ENCODE measurements at regions not wholly inside any gene's neighbourhood (a gene's known extent, or its start where the extent isn't known, plus 50 kb on each side); places are given as distances from the start of the nearest gene placed in this dataset.

DNA sequence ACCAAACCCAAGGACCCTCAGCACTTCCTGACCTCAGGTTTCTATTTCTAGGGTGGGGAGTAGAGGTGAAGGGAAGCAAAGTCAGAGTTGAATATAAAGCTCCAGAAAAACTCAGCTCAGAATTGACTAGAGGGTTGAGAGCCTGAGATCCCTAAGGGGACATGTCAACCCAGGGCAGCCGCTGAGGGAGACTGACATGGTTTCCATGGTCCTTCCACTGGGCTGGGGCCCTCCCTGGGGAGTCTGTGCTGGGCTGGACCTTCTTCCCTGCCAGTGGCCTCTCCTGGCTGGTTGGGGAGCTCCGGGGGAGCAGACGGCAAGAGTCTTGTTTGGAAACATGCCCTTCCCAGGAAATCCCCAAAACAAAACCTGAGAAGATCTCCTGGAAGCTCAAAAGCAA, 121.3 kb downstream of the METRNL start:
- Histone ChIP-seq H3K36me3 (no peaks in the 10 kb centered on the region), H3K27me3 (no peaks in the 10 kb centered on the region), H3K27ac (peak overlapping the region; percentile 64 to 70), H3K4me1 (peaks cover 0 to 69% of the 10 kb centered on the region in 2 donors), H3K4me3 (no peak overlapping the region), H3K9me3 (no peaks in the 10 kb centered on the region)
- TF ChIP-seq, protein P1, sequence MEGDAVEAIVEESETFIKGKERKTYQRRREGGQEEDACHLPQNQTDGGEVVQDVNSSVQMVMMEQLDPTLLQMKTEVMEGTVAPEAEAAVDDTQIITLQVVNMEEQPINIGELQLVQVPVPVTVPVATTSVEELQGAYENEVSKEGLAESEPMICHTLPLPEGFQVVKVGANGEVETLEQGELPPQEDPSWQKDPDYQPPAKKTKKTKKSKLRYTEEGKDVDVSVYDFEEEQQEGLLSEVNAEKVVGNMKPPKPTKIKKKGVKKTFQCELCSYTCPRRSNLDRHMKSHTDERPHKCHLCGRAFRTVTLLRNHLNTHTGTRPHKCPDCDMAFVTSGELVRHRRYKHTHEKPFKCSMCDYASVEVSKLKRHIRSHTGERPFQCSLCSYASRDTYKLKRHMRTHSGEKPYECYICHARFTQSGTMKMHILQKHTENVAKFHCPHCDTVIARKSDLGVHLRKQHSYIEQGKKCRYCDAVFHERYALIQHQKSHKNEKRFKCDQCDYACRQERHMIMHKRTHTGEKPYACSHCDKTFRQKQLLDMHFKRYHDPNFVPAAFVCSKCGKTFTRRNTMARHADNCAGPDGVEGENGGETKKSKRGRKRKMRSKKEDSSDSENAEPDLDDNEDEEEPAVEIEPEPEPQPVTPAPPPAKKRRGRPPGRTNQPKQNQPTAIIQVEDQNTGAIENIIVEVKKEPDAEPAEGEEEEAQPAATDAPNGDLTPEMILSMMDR (IDR thresholded peaks at IDR 0.05), result no peak
- no peak for DNase-seq (ENCODE audit: low spot score)

GRCh38 chr17:83201206-83202001, 122.0 kb downstream of the METRNL start:
- Histone ChIP-seq H3K4me3 (no peak overlapping the region), H3K27me3 (no peaks in the 10 kb centered on the region), H3K4me1 (peaks cover 0 to 62% of the 10 kb centered on the region in 2 donors), H3K36me3 (no peaks in the 10 kb centered on the region), H3K9me3 (no peaks in the 10 kb centered on the region), H3K27ac (peak overlapping the region; percentile 69 to 70)
- TF ChIP-seq, protein P1 (IDR thresholded peaks at IDR 0.05), result no peak
- DNase-seq (ENCODE audit: low spot score), result no peak

- Histone ChIP-seq H3K4me3 (no peak overlapping the region), H3K27ac (peak overlapping the region; percentile 69 to 80), H3K36me3 (no peaks in the 10 kb centered on the region), H3K27me3 (no peaks in the 10 kb centered on the region), H3K9me3 (no peaks in the 10 kb centered on the region), H3K4me1 (peaks cover 0 to 56% of the 10 kb centered on the region in 2 donors)
- no peak for DNase-seq (ENCODE audit: low spot score)
- TF ChIP-seq, protein P1 (IDR thresholded peaks at IDR 0.05), result no peak
These were observed 122.9 kb downstream of the METRNL start for GRCh38 chr17:83202002-83203000.

GRCh38 chr17:83203073-83203471, 123.7 kb downstream of the METRNL start:
- H3K27ac ChIP-seq, result peak overlapping the region; percentile 69 to 80
- H3K36me3 ChIP-seq, result no peaks in the 10 kb centered on the region
- H3K4me3 ChIP-seq, result no peak overlapping the region
- H3K4me1 ChIP-seq, result peaks cover 0 to 56% of the 10 kb centered on the region in 2 donors
- TF ChIP-seq, protein P1 (IDR thresholded peaks at IDR 0.05), result no peak
- no peaks in the 10 kb centered on the region for H3K27me3 ChIP-seq
- H3K9me3 ChIP-seq, result no peaks in the 10 kb centered on the region
- DNase-seq (ENCODE audit: low spot score), result peak; percentile 89

DNA sequence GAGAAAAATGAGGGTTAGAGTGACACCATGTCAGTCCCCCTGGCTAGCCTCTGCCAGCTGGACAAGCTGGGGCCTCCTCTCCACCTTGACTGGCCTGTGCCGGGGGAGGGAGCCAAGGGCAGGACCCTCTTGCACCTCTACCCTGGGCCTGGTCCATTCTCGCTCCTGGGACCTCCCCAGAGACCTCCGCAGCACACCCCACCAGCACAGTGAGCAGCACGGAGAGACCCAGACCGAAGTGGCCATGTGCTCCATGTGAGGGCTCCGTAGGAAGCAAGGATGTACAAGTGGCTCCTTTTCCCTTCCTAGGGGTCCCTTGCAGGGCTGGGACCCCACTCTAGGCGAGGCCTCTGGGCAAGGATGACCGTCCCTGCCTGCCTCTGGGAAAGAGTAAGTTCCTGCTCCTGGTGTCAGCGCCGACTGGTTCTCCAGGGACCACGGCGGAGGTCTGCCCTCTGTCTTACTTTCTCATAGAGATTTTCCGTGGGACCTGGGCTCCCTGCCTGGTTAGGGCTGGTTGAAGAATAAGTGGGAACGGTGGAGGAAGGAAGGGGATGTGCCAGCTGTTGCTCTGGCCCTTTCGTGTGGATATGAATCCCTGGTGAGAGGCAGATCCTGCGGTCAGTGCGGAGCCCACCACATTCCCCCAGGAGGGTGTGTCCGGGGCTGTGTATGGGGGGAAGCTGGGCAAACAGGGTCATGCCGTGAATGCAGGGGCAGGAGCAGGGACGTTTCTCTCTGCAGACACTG, 124.2 kb downstream of the METRNL start:
- Histone ChIP-seq H3K4me3 (no peak overlapping the region), H3K9me3 (no peaks in the 10 kb centered on the region), H3K36me3 (no peaks in the 10 kb centered on the region), H3K27me3 (no peaks in the 10 kb centered on the region), H3K27ac (peak overlapping the region; percentile 69 to 80), H3K4me1 (peaks cover 0 to 56% of the 10 kb centered on the region in 2 donors)
- DNase-seq (ENCODE audit: low spot score), result peak; percentile 59
- TF ChIP-seq, protein P1 (IDR thresholded peaks at IDR 0.05), result no peak
